HCT116 (cell line): ENCODE measurements at regions not wholly inside any gene's neighbourhood (a gene's known extent, or its start where the extent isn't known, plus 50 kb on each side); places are given as distances from the start of the nearest gene placed in this dataset.

Experiments used
- EZH2 ChIP-seq: fragments of 200-600 bp; sonication (generic); IDR thresholded peaks from 2 replicates; pipeline ENCODE4 v1.6.1; 2017; ENCODE audit warnings: antibody characterized with exemption, mixed run types
- EZH2phosphoT487 ChIP-seq: fragments of 200-600 bp; IDR thresholded peaks from 2 replicates; pipeline ENCODE4 v1.6.1; 2018; ENCODE audit warnings: antibody characterized with exemption, borderline replicate concordance
- FOSL1 ChIP-seq: IDR thresholded peaks from 2 replicates; pipeline ENCODE4 v1.6.1; 2012; ENCODE audit warnings: low read depth
- POLR2A ChIP-seq: IDR thresholded peaks from 2 replicates; pipeline ENCODE4 v1.7.0; 2011; ENCODE audit warnings: borderline replicate concordance; ENCODE audit not compliant: insufficient read depth, insufficient read length; ENCODE audit errors: extremely low read depth
- POLR2AphosphoS5 ChIP-seq: IDR thresholded peaks from 2 replicates; pipeline ENCODE4 v1.6.1; 2011; ENCODE audit warnings: mild to moderate bottlenecking, low read depth, low read length, moderate library complexity
- RAD21 ChIP-seq: IDR thresholded peaks from 2 replicates; pipeline ENCODE4 v1.6.1; 2012; ENCODE audit warnings: low read depth, mild to moderate bottlenecking
- SIN3A ChIP-seq: IDR thresholded peaks from 2 replicates; pipeline ENCODE4 v1.6.1; 2012; ENCODE audit warnings: low read depth
- SRF ChIP-seq: IDR thresholded peaks from 2 replicates; pipeline ENCODE4 v1.6.1; 2012; ENCODE audit warnings: low read depth
- TCF7L2 ChIP-seq: IDR thresholded peaks from 2 replicates; pipeline ENCODE4 v1.7.0; 2011; ENCODE audit warnings: borderline replicate concordance, inconsistent platforms; ENCODE audit not compliant: insufficient read depth, insufficient read length; ENCODE audit errors: extremely low read depth
- ZNF274 ChIP-seq: fragments of 200-500 bp; sonication (Bioruptor generic); IDR thresholded peaks from 2 replicates; pipeline ENCODE4 v1.6.1; 2014; ENCODE audit warnings: mild to moderate bottlenecking, low read depth, low read length, inconsistent platforms
- TF ChIP-seq, protein P1 (sequence below), 3 experiments: fragments of 200-600 bp in 1 of 3; sonication (generic) in 1 of 3; IDR thresholded peaks in 2 of 3; conservative IDR thresholded peaks in 1 of 3; 2 replicates each; pipeline ENCODE4 v1.5.1; 2012 to 2017; ENCODE audit warnings: low read depth in 2 of 3, low read length in 2 of 3, antibody characterized with exemption in 1 of 3, borderline replicate concordance in 1 of 3, control low read depth in 1 of 3, mild to moderate bottlenecking in 1 of 3, mixed read lengths in 1 of 3, mixed run types in 1 of 3, moderate library complexity in 1 of 3; ENCODE audit not compliant: insufficient read depth in 1 of 3

DNA sequence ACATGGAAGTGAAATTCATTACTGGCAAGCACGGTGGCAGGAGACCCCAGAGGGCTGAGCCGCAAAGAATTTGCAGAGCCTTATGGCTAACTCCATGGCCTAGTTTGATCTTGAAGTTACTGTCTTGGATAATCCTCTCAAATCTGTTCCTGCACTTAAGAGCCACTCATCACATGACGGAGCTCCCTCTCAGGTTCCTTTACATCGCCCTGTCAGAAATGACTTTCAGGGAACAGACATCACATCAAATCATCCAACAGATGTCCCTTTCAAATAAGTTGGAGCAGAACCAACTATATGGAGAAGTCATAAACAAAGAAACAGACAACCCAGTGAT is 328.8 kb upstream of the THBS1 start:
- TF ChIP-seq, protein P1, sequence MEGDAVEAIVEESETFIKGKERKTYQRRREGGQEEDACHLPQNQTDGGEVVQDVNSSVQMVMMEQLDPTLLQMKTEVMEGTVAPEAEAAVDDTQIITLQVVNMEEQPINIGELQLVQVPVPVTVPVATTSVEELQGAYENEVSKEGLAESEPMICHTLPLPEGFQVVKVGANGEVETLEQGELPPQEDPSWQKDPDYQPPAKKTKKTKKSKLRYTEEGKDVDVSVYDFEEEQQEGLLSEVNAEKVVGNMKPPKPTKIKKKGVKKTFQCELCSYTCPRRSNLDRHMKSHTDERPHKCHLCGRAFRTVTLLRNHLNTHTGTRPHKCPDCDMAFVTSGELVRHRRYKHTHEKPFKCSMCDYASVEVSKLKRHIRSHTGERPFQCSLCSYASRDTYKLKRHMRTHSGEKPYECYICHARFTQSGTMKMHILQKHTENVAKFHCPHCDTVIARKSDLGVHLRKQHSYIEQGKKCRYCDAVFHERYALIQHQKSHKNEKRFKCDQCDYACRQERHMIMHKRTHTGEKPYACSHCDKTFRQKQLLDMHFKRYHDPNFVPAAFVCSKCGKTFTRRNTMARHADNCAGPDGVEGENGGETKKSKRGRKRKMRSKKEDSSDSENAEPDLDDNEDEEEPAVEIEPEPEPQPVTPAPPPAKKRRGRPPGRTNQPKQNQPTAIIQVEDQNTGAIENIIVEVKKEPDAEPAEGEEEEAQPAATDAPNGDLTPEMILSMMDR (IDR thresholded peaks at IDR 0.05 in 2 of 3, conservative IDR thresholded peaks at IDR 0.05 in 1 of 3; ENCODE audit: borderline replicate concordance in 1 of 3, insufficient read depth in 1 of 3, low read depth in 2 of 3, low read length in 2 of 3): no peak
- TF ChIP-seq FOSL1: no peak
- no peak for TF ChIP-seq TCF7L2
- no peak for TF ChIP-seq EZH2phosphoT487
- no peak for TF ChIP-seq EZH2
- TF ChIP-seq POLR2AphosphoS5: no peak
- no peak for TF ChIP-seq POLR2A
- no peak for TF ChIP-seq SRF
- TF ChIP-seq RAD21: no peak
- no peak for TF ChIP-seq ZNF274
- TF ChIP-seq SIN3A: no peak
